OCI-LY7 (cell line): ENCODE measurements at regions not wholly inside any gene's neighbourhood (a gene's known extent, or its start where the extent isn't known, plus 50 kb on each side); places are given as distances from the start of the nearest gene placed in this dataset.
A peak's percentile ranks its signal among the peaks of the same experiment; 100 is the strongest.

Experiments used
- BruUV-seq: library from RNA; stranded (reverse); fragments of 400-500 nt; replicated peaks from 2 replicates; lab custom pipeline; 2021; lab: Mats Ljungman, UMichigan
- CTCF ChIA-PET: fragments of 300-600 bp; sonication (Branson Sonifier 250); formaldehyde crosslinking; loops from one replicate; lab custom pipeline; 2022; ENCODE audit warnings: antibody characterized with exemption; ENCODE audit not compliant: unreplicated experiment; lab: Charles Lee
- POLR2A ChIA-PET: fragments of 300-600 bp; sonication (Branson Sonifier 250); formaldehyde crosslinking; loops from one replicate; lab custom pipeline; 2022; ENCODE audit warnings: antibody characterized with exemption; lab: Charles Lee
- DNase-seq: peaks from one replicate; pipeline ENCODE4 v3.0.0-alpha.2; 2015; ENCODE audit warnings: low spot score
- H2AFZ ChIP-seq: fragments of 200-600 bp; sonication (generic), shearing (Covaris generic); 2 replicates; pipeline ENCODE4 v1.6.1; 2014; ENCODE audit warnings: mild to moderate bottlenecking, antibody characterized with exemption, low read length, moderate library complexity
- H3K27ac ChIP-seq: fragments of 200-600 bp; sonication (generic); 2 replicates; pipeline ENCODE4 v1.5.1; 2014; ENCODE audit warnings: mixed run types, low read depth, mild to moderate bottlenecking, moderate library complexity, low read length, inconsistent platforms; ENCODE audit not compliant: poor library complexity, severe bottlenecking
- H3K36me3 ChIP-seq: fragments of 200-600 bp; sonication (generic); 2 replicates; pipeline ENCODE4 v1.6.1; 2014; ENCODE audit warnings: mild to moderate bottlenecking, antibody characterized with exemption, low read length, moderate library complexity, mixed read lengths; ENCODE audit not compliant: insufficient read depth
- H3K4me1 ChIP-seq: fragments of 200-600 bp; sonication (generic); 2 replicates; pipeline ENCODE4 v1.5.1; 2014; ENCODE audit warnings: mild to moderate bottlenecking, low read length; ENCODE audit not compliant: insufficient read depth, poor library complexity, severe bottlenecking
- H3K4me2 ChIP-seq: fragments of 200-600 bp; sonication (generic); 2 replicates; pipeline ENCODE4 v1.6.1; 2014; ENCODE audit warnings: mild to moderate bottlenecking, low read length
- H3K4me3 ChIP-seq: fragments of 200-600 bp; sonication (generic); 2 replicates; pipeline ENCODE4 v1.5.1; 2014; ENCODE audit warnings: mild to moderate bottlenecking, low read depth, low read length; ENCODE audit not compliant: poor library complexity, severe bottlenecking
- H3K79me2 ChIP-seq: fragments of 200-600 bp; sonication (generic); 2 replicates; pipeline ENCODE4 v1.6.1; 2016; ENCODE audit warnings: low read depth, mild to moderate bottlenecking, low read length, moderate library complexity, mixed read lengths; ENCODE audit not compliant: insufficient read depth
- H3K9me2 ChIP-seq: fragments of 200-600 bp; sonication (generic); 2 replicates; pipeline ENCODE4 v1.6.1; 2016; ENCODE audit warnings: mild to moderate bottlenecking, low read length, mixed read lengths; ENCODE audit not compliant: insufficient read depth
- H3K9me3 ChIP-seq: fragments of 200-600 bp; sonication (generic); 2 replicates; pipeline ENCODE4 v1.6.1; 2014; ENCODE audit warnings: mild to moderate bottlenecking, mixed run types, low read length, mixed read lengths
- H4K20me1 ChIP-seq: fragments of 200-600 bp; sonication (generic); 2 replicates; pipeline ENCODE4 v1.6.1; 2014; ENCODE audit warnings: mild to moderate bottlenecking, antibody characterized with exemption, low read length, moderate library complexity, mixed read lengths; ENCODE audit not compliant: insufficient read depth
- CTCF ChIP-seq: fragments of 200-600 bp; sonication (generic); conservative IDR thresholded peaks from 2 replicates; pipeline ENCODE4 v1.5.1; 2014; ENCODE audit warnings: mild to moderate bottlenecking, antibody characterized with exemption, low read length, moderate library complexity, mixed read lengths
- EZH2phosphoT487 ChIP-seq: fragments of 200-600 bp; sonication (generic); IDR thresholded peaks from 2 replicates; pipeline ENCODE4 v1.6.1; 2018; ENCODE audit warnings: low read depth, borderline replicate concordance, mild to moderate bottlenecking, mixed run types, antibody characterized with exemption, low read length, moderate library complexity, mixed read lengths
- intact Hi-C: fragments of 100-400 bp; cut with micrococcal nuclease; formaldehyde crosslinking; loops from one replicate; pipeline ENCODE4 v1.10.0; 2022; ENCODE audit not compliant: unreplicated experiment

- H3K36me3 ChIP-seq: no peaks in the 10 kb centered on the region
- H3K79me2 ChIP-seq: no peaks in the 10 kb centered on the region
- no TSS peak for BruUV-seq
- intact Hi-C loops: no loop called here
- CTCF ChIA-PET: no interaction called here
- no peak for TF ChIP-seq CTCF
- no peak for TF ChIP-seq EZH2phosphoT487
- DNase-seq: no peak
- H3K4me2 ChIP-seq: no peak overlapping the region
- no peak overlapping the region for H2AFZ ChIP-seq
- no peaks in the 10 kb centered on the region for H3K4me1 ChIP-seq
- H3K9me2 ChIP-seq: no peaks in the 10 kb centered on the region
- H4K20me1 ChIP-seq: no peaks in the 10 kb centered on the region
- H3K9me3 ChIP-seq: no peaks in the 10 kb centered on the region
- POLR2A ChIA-PET: no interaction called here
- no peak overlapping the region for H3K27ac ChIP-seq
- H3K4me3 ChIP-seq: no peak overlapping the region
Measured at GRCh38 chr10:123506455-123506854, 159.7 kb upstream of the GPR26 start.

- Histone ChIP-seq H3K36me3 (no peaks in the 10 kb centered on the region), H3K9me3 (no peaks in the 10 kb centered on the region), H4K20me1 (no peaks in the 10 kb centered on the region), H3K9me2 (no peaks in the 10 kb centered on the region), H3K4me3 (no peak overlapping the region), H3K27ac (no peak overlapping the region), H3K4me1 (no peaks in the 10 kb centered on the region), H3K79me2 (no peaks in the 10 kb centered on the region), H3K4me2 (peak overlapping the region; percentile 8; the same call in 1 of the 2 replicates), H2AFZ (no peak overlapping the region)
- BruUV-seq: no TSS peak
- no peak for TF ChIP-seq CTCF
- no peak for DNase-seq
- ChIA-PET CTCF (no interaction called here), POLR2A (no interaction called here)
- intact Hi-C loops: no loop called here
Measured at GRCh38 chr10:123507298-123507697, 158.9 kb upstream of the GPR26 start.

GRCh38 chr10:123509338-123509737 is 156.8 kb upstream of the GPR26 start:
- ChIA-PET POLR2A (interaction anchor here (0.6 kb wide), 1 partner anchor 738 kb away, joined by 5 read pairs; no protein-coding TSS in a partner anchor), CTCF (no interaction called here)
- Histone ChIP-seq H3K9me2 (no peaks in the 10 kb centered on the region), H3K27ac (no peak overlapping the region), H3K4me1 (no peaks in the 10 kb centered on the region), H3K4me2 (no peak overlapping the region), H3K9me3 (no peaks in the 10 kb centered on the region), H3K79me2 (no peaks in the 10 kb centered on the region), H3K36me3 (no peaks in the 10 kb centered on the region), H2AFZ (no peak overlapping the region), H4K20me1 (no peaks in the 10 kb centered on the region), H3K4me3 (no peak overlapping the region)
- intact Hi-C loops: no loop called here
- no TSS peak for BruUV-seq
- no peak for TF ChIP-seq CTCF
- TF ChIP-seq EZH2phosphoT487: no peak
- DNase-seq: no peak
